CD4-positive, alpha-beta T cell treated with Interleukin-2 at 100 ng/mL for 4 hours (primary cell): ENCODE measurements at regions not wholly inside any gene's neighbourhood (a gene's known extent, or its start where the extent isn't known, plus 50 kb on each side); places are given as distances from the start of the nearest gene placed in this dataset.

Source experiments
- DNase-seq: peaks from one replicate; pipeline ENCODE4 v3.0.0-alpha.2; 2020; ENCODE audit warnings: low spot score

DNA sequence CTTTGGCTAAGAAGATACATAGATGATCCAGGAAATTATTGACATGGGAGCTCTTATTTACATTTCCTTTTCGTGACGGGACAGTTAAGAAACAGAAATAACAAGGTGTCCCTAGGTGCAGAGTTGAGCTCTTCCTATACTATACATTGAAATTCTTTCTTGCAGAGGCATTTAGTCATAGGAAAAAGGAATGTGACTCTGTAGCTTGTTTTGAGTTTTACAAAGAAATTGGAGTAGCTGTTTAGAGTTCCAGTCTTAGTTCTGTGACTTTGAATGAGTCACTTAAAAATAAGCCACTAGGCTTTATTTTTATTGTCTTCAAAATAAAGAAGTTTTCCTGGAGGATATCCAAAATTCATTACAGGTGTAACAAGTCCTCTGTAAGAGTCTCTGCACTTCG lies 723.5 kb upstream of the SGO1 start:
- DNase-seq, result no peak

DNA sequence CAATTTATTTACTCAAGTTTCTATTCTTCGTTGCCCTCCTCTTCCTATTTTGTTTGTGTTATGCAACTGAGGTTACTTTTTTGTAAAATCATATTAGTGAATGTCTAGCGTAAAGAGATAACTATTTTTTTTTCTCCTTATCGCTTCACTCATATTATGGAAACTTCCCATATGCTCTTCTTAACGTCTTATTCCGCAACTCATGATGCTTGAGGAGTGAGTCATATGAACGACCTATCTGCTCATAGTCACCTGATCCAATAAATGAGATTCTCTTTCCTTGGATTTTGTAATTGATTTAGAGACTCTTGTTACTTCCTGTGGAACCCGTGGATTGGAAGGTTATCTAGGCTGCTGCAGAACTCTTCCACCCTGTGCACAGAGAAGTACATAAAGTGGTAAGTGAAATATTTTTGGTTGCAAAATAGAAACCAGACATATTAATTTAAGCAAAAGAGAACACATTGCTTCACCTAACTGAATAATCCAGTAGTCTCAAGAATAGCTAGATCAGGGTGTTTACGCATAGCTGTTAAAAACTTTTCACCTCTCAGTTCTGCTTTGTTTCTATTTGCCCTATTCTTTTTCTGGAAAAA lies 719.3 kb upstream of the SGO1 start:
- DNase-seq, result no peak

DNA sequence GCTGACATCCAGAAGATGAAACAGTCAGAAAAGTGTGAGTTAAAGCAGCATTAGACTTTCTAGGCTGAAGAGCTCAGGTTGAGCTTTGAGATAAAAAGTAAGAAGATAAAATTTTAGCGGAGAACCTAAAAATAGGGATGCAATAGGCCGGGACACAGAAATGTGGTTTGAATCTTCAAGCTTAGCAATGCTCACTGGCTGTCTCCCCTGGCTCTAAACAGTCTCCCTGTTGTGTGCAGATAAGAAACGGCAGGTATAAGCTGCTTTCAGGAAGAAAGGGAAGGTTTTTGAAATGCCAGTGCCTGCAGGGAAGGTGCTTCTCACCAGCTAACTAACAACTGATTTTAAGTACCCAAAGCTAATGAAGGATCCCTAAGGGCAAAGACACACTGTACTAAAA lies 718.7 kb upstream of the SGO1 start:
- no peak for DNase-seq

- no peak for DNase-seq
Observed at GRCh38 chr3:20898962-20899361, 713.0 kb upstream of the SGO1 start.

GRCh38 chr3:20890111-20890519 lies 704.1 kb upstream of the SGO1 start:
- no peak for DNase-seq

DNA sequence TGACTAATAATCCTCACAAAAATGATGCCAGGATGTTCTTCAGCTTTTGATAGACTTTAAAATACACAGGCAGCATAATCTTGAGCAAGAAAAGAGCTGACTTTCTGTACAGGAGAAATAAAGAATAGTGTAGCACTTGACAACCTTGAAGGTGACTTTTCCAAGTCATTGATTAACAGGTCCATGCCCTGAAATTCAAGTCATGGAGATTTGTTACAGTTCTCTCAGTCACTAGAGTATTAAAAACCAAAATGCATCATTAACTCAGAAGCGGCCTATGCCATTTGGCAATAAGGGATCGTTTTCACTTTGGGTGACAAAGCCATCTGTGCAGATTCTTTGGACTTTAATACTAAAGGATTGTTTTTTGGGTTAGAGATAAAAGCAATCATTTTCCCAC lies 692.7 kb upstream of the SGO1 start:
- DNase-seq, result no peak

DNA sequence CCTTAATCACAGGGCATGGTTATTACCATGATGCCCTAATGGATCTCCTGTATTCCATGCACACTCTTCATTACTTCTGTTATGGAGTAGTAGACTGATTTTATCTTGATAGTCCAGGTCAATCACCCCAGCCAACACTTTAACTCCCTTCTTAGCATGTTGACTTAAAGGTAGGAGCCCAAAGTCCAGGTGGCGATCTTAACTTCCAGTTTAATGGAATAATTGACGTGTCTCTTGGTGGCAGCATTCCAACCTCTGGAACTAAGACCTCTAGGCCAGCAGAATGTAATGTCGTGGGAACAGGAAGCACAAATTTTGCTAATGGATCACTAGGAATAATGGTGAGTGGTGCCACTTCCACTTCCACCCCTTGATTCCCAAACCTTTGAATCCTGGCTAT lies 687.2 kb upstream of the SGO1 start:
- DNase-seq, result no peak

DNA sequence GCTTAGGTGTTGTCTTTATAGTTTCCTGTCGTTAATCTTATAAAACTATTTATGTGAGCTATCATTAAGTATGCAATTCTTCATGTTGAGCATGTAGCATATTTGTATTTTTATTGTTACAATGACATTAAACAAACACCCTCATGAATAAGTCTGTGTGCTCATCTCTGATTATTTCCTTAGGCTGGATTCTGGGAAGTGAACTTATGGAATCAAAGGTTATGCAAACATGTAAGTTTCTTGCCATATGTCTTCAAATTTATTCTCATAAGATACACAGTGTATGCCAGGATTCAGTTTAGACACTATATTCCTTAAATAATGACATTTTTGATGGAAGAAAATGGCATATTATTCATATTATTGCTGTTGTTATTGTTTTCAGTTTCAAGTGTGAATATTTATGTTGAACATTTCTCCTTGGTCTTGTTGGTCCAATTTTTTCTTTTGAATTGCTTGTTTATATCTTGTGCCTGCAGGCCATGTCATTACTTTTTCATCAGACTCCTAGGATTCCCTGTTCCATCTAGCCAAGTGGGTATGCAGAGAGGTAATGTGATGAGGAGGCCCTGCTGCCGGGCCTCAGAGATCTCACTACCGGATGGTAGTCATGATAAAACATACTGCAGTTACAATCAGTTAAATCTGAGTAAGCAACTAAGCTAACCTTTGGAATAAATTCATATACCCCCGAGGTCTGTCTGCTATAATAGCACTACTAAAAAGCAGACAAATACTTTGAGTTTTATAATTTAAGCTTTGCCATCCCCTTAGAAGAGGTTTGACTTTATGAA lies 684.3 kb upstream of the SGO1 start:
- no peak for DNase-seq

DNA sequence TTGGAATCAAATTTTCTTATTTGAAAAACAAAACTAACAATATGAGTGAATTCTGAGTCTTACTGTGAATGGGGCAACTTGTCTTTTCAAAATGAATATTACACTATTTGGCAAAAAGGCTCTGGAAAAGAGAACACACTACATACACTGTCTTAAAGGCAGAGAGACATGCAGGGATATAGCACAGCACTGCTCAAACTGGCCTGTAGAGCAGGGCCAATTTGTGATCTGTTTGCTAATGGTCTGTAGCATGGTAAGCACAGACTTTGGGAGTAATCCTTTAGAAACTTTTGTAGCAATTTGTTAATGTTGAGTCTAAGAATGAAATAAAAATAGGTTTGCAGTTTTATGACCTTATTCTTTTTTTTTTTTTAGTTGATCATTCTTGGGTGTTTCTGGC lies 679.8 kb upstream of the SGO1 start:
- DNase-seq, result no peak

GRCh38 chr3:20861454-20861853 lies 675.4 kb upstream of the SGO1 start:
- no peak for DNase-seq

DNA sequence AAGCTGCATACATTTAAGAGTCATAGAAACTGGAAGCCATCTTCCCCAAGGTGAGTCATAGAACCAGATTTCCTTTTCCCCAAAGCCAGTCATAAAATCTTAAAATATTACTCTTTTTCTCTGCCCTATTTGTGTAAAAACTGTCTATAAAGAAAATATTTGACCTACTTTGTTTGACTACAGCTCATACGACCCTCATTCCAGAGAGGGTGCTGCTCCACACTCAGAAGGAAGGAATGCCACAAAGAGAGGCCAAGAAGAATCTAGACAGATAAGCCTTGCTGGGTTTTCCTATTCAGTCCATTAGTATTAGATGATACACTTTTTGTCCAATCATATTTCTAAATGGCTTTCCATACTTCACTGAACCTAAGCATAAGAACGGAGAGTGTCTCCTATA lies 671.6 kb upstream of the SGO1 start:
- DNase-seq, result no peak

DNA sequence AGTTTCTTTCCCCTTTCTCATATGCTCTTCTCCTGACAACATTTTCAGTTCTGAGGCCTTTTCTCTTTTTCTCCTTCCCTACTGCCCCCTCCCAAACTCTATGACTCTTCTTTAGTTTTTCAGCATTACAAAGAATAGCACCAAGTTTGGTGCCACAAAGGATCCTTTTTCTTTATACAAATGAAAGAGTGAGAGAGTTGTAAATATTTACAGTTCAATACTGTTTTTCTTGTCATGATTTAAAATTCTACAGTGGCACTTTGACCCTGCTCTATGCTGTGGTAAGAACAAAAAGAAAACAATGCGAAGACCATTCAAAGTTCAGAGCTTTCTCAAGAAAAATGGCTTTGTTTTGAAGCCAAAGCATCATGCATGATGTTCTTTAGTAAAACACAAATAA lies 667.9 kb upstream of the SGO1 start:
- no peak for DNase-seq

DNA sequence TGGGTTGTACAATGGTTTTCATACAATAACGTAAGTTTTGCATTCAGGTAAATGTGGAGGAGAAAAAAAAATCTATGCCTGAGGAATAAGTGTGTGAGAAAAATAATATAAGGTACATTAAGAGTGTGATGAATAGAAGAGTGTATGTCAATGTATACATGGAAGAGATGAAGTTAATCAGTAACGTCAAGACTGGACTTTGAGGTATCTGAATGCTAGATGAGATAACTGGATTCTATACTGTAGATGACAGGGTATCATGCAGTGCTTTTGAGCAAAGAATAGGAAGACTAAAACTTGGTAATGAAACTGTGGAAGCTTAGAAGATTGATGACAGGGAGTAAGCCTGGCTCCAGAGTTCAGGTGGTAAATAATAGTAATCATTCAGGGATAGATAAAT lies 666.7 kb upstream of the SGO1 start:
- DNase-seq, result no peak

GRCh38 chr3:20849975-20850374 lies 664.0 kb upstream of the SGO1 start:
- DNase-seq, result no peak

DNA sequence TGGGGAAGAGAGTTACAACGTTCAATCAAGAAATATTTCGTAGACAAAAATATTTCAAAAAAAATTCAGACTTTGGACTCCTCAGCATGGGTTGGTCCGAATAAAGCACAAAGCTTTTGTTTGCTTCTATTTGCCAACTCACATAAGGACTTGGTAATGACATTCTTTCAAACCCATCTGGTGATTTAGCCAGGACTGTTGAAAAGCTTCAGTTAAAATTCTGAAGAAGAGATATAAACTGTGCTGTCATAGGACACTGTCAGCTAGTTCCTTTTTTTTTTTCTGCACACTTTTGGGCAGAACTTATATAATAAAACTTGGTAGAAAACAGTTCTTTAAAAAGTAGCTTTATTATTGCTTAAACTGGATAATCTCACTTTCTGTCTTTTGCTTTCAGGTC lies 660.8 kb upstream of the SGO1 start:
- DNase-seq, result no peak

GRCh38 chr3:20846066-20846465 lies 660.1 kb upstream of the SGO1 start:
- no peak for DNase-seq

- no peak for DNase-seq
Observed at GRCh38 chr3:20844851-20845250, 658.8 kb upstream of the SGO1 start.

GRCh38 chr3:20842594-20843436 lies 656.8 kb upstream of the SGO1 start:
- no peak for DNase-seq

DNA sequence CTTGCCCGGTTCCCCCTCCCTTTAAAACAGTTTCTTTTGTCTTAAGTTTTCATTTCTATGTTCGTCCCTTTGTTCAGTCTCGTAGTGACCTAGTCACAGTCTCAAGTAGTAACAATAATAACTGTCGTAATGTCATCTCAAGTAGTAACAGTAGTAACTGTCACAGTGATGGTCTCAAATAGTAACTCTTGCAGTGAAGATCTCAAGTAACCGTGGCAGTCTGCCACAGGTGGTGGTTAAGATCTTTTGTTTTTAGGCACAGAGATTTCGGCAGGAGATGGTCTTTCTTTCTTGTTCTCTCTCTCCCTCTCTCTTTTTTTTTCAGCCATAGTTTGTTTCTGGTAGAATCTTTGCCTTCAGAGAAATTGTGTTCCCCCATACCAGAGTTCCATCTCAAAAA lies 656.0 kb upstream of the SGO1 start:
- DNase-seq, result no peak

GRCh38 chr3:20837676-20838302 lies 651.8 kb upstream of the SGO1 start:
- DNase-seq, result no peak

- no peak for DNase-seq
Observed at GRCh38 chr3:20836801-20837200, 650.8 kb upstream of the SGO1 start.

DNA sequence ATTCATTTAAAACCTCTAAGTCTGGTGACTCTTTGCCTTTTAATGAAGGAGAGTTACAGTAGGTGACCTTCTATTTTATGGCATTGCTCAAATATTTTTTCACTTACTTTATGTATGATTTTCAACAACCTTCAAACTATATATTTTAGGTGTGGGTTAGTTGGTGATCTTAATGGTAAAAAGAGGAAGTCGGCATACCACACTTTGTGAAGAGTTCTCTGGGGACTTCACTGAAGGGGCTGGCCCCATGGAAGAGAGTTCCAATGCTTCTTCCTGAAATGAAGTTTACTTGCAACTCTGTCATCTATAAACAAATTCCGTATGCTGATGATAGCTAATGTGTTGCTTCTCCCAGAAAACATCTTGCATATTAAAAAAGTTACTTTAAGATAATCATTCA lies 647.0 kb upstream of the SGO1 start:
- DNase-seq, result no peak

- no peak for DNase-seq
Observed at GRCh38 chr3:20822251-20822650, 636.2 kb upstream of the SGO1 start.
